Keratinocyte (primary cell): ENCODE measurements at regions not wholly inside any gene's neighbourhood (a gene's known extent, or its start where the extent isn't known, plus 50 kb on each side); places are given as distances from the start of the nearest gene placed in this dataset.

Experiments
- EZH2 ChIP-seq: IDR thresholded peaks from one replicate; pipeline ENCODE4 v1.6.1; 2012; ENCODE audit warnings: inconsistent platforms, mild to moderate bottlenecking, low read length, moderate library complexity
- TF ChIP-seq, protein P1 (sequence below), 3 experiments: IDR thresholded peaks in 1 of 3; conservative IDR thresholded peaks in 1 of 3; optimal IDR thresholded peaks in 1 of 3; 2 replicates in 2 of 3; 3 replicates in 1 of 3; pipeline versions ENCODE3 to v1.5.1; 2011; ENCODE audit warnings: low read length in 3 of 3, mild to moderate bottlenecking in 3 of 3, moderate library complexity in 2 of 3, control low read depth in 1 of 3, inconsistent platforms in 1 of 3; ENCODE audit not compliant: insufficient read depth in 2 of 3; ENCODE audit errors: extremely low read depth in 1 of 3

DNA sequence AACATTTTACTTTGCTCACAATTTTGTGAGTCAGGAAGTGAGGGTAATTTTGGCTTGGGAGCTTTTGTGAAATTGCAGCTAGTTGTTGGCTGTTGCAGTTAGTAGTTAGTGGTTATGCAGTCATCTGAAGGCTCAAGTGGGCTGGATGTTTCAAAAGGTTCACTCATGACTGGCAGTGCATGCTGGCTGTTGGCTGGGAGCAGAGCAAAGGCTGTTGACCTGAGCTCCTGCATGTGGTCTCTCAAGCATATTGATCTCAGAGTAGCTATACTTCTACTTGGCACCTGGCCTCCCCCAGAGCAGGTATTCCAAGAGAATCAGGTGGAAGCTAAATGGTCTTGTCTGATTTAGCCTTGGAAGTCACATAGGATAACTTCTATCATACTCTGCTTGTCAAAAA, 414.1 kb upstream of the STXBP6 start:
- TF ChIP-seq, protein P1, sequence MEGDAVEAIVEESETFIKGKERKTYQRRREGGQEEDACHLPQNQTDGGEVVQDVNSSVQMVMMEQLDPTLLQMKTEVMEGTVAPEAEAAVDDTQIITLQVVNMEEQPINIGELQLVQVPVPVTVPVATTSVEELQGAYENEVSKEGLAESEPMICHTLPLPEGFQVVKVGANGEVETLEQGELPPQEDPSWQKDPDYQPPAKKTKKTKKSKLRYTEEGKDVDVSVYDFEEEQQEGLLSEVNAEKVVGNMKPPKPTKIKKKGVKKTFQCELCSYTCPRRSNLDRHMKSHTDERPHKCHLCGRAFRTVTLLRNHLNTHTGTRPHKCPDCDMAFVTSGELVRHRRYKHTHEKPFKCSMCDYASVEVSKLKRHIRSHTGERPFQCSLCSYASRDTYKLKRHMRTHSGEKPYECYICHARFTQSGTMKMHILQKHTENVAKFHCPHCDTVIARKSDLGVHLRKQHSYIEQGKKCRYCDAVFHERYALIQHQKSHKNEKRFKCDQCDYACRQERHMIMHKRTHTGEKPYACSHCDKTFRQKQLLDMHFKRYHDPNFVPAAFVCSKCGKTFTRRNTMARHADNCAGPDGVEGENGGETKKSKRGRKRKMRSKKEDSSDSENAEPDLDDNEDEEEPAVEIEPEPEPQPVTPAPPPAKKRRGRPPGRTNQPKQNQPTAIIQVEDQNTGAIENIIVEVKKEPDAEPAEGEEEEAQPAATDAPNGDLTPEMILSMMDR (optimal IDR thresholded peaks at IDR 0.05 in 1 of 3, IDR thresholded peaks at IDR 0.05 in 1 of 3, conservative IDR thresholded peaks at IDR 0.05 in 1 of 3; ENCODE audit: extremely low read depth in 1 of 3, insufficient read depth in 2 of 3, low read length in 3 of 3), result no peak
- no peak for TF ChIP-seq EZH2
